ENCODE measurements at regions not wholly inside any gene's neighbourhood (a gene's known extent, or its start where the extent isn't known, plus 50 kb on each side); places are given as distances from the start of the nearest gene placed in this dataset.
"Not testable (repeated sequence)": the region's sequence is repeated elsewhere in the genome, so short reads cannot be mapped to it uniquely, and the experiment has no call there.

DNA sequence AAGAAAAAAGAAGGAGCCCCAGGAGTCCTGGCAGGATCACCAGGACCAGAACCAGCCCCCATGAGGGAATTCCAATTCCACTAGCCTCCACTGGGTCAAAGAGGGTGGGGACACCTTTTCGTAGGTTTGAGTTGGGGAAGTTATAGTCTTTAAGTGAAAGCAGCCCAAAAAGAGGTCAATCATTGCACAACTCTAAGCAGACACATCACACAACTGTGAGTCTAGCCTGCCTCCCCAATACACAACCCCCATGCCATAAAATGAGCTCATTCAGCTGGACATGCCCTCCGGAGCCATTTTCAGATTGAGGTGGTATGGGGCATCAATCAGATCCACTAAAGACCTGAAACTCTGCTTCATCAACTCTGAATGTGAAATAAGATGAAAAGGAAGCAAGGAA is 179.9 kb downstream of the NPHP4 start:
- no peak for DNase-seq

DNA sequence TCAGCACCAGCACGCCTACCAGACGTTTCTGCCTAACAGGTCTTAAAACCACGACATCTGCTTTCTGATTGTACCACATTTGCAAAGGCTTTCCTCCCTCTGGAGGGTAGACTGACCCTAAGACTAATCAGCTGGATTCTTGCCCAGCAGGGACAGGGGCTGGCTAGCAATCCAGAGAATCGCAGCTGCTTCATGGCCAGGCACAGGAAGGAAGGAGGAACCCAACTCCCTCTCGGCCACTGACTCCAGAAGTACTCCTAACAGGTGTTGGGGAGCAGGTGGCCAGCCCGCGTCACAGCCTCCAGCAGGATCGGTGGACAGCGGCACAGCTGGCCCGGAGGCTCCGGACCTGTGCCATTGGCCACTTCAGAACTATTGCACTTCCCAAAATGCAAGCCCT is 180.8 kb downstream of the NPHP4 start:
- no peak for DNase-seq

DNA sequence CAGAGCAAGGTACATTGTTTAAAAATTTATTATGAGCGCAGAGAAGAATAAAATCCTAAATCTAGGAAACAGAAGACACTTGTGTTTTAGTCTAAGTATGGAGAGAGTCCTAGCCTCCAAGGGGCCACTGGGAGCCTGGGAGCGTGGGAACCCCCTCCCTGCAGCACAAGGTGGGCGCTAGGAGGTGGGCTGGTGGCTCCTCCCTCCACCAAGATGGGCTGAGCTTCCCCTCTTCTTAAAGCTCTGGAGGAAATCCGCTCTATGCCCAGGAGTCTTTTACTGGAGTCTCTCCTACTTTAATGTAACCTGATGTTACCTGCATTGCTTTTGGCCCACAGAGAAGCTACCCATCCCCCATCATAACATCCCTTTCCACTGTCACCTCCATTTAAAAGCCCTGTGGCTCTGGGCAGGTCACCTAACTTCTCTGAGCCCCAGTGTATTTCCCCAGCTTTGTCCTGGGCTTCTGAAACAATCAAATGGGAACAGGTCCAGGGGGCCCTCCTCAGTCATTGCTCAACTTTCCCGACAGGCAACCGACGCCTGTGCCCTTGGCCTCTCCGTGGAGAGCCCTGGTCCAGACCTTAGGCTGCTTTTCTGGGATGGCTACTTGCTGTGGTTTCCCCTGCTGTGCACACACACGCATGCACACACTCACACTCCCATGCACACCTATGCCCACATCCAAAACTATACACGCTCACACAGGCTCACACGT is 181.5 kb downstream of the NPHP4 start:
- DNase-seq, result no peak

DNA sequence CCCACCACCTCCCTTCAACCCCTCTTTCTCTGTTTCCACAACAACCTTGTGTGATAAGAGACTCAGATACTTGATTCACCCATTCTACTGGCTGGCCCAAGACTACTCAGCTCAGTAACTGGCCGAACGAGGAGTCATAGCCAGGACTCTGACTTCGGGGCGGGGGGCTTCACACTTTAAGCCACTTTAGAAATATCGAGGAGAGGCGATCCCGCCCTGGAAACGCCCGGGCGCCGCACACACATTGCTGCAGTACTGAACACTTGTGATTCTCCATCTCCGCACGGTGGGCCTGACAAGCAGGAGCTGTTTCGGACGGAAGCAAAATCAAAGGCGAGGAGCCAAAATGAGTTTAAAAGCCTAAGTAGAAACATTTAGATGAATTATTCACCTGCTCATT is 182.1 kb downstream of the NPHP4 start:
- no peak for DNase-seq

DNA sequence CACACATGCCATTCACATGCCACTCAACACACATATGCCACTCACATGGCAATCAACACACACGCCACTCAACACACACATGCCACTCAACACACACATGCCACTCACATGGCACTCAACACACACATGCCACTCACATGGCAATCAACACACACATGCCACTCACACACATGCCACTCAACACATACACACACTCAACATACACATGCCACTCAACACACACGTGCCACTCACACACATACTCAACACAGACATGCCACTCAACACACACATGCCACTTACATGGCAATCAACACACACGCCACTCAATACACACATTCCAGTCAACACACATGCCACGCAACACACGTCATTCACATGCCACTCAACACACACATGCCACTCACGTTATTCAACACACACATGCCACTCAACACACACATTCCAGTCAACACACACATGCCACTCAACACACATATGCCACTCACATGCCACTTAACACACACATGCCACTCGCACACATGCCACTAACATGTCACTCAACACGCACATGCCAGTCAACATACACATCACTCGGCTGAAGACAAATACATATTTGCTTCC is 182.9 kb downstream of the NPHP4 start:
- no peak for DNase-seq

DNA sequence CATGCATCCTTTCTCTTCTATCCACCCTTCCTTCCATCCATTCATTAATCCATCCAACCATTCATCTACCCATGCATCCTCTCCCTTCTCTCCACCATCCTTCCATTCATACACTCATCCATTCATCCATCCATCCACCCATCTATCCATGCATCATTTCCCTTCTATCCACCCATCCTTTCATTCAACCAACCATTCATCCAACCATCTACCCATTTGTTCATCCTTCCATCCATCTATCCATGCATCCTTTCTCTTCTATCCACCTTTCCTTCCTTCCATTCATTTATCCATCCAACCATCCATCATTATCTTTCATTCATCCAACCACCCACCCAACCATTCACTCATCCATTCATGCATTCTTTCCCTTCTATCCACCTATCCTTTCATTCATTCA is 188.4 kb downstream of the NPHP4 start:
- no peak for DNase-seq

DNA sequence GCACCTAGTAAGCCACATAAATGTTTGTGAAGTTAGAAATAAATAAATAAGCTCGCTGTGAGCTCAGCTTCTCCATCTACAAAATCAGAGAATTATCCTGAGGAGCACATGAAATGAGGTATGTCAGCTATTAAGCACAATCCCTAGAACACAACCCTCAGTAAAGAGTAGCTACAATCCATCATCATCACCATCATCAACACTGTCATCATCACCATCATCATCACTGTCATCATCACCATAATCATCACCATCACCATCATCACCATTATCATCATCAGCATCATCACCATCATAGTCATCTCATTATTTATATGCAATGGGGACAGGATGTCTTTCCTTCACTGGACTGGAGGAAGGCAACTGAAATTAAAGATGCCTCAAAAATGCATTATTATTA is 189.6 kb downstream of the NPHP4 start:
- no peak for DNase-seq

DNA sequence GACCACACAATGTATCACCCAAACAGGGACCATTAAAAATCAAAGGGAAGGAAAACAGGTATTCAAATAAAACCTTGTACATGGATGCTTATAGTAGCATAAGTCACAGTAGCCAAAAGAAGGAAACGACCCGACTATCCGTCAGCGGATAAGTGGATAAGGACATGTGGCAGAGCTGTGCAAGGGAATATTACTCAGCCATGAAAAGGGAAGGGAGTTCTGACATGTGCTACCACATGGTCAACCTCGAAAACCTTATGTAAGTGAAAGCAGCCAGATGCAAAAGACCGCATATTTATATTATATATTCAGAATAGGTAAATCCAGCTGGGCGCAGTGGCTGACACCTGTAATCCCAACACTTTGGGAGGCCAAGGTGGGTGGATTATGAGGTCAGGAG is 193.3 kb downstream of the NPHP4 start:
- no peak for DNase-seq

DNA sequence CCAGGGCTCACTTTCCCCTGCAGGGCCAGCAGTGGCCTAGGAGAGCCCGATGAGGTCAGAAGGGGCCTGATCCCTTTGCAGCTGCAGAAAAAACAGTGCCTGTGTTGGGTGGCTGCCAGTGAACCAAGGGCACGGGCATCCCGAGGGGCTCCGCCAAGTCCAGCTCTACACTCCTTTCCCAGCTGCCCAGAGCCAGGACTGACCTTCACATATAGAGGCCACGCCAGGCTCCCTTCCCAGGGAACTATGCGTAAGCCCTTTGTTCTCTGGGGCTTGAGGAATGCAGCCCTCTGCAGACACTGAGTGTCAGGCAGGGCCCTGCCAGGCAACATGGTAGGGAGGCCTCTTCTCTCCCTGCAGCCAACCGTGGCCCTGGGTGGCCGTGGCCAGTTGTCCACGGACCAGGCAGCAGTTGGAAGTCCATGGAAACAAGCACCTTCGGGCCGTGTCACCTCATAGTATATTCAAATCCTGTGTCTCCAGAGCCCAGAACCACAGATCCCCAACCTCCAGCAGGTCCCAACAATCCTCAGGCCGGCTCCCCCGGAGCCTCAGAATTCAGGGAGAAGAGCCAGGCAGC is 194.0 kb downstream of the NPHP4 start:
- no peak for DNase-seq

DNA sequence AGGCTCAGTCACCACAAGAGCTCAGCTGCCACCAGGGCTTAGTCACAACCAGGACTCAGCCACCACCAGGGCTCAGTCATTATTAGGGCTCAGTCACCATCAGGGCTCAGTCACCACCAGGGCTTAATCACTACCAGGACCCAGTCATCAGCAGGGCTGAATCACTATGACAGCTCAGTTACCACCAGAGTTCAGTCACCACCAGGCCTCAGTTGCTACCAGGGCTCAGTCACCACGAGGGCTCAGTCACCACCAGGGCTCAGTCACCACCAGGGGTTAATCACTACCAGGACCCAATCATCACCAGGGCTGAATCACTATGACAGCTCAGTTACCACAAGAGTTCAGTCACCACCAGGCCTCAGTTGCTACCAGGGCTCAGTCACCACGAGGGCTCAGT is 196.2 kb downstream of the NPHP4 start:
- DNase-seq, result no peak

DNA sequence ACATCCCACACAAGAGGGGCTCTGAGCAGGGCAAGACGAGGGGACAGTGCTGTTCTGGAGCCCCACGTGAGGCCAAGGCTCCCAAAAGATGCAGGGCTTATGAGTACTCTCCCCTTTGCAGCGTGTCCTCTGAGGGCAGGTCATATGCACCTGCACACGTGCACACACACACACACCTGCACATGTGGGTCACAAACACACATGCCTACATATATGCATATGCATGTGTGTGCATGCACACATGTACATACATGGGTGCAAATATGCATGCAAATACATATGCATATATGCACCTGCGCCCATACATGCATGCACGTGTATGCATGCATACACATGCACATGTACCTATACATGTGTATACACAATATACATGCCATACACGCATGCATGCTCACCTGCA is 197.9 kb downstream of the NPHP4 start:
- no peak for DNase-seq

DNA sequence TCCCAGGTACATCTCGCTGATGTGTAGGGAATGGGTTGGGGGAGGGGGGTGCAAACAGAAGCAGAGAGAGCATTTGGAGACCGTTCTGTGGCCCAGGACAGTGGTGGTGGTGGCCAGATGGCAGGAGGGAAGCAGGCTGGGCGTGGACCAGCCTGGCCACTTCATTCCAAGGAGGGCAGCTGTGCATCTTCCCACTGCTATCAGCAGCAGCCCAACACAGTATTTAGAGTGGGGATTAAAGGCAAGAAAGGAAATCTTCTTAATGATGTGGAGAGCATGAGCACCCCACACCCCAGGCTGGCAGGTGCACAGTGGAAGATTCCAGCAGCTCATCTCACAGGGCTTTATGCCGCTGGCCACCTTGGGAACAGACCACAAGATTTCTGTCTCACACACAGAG is 198.7 kb downstream of the NPHP4 start:
- no peak for DNase-seq

DNA sequence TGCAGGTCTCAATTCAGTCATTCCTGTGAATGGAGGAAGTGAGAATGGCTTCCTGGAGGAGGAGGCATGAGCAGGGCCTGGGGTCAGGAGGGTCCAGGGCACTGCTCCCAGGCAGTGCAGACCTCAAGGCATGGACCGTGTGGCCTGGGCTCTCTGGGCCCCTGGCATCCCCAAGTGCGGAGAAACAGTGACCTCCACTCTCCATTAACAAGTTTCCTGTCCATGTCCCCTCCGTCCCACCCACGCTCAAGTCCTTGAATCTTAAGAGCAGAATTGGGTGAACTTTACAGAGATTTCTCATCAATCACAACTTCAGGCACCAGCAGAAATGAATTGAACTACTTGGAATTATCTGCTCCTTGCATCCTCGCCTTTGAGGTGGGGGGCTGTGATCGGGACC is 211.1 kb downstream of the NPHP4 start:
- no peak for DNase-seq

DNA sequence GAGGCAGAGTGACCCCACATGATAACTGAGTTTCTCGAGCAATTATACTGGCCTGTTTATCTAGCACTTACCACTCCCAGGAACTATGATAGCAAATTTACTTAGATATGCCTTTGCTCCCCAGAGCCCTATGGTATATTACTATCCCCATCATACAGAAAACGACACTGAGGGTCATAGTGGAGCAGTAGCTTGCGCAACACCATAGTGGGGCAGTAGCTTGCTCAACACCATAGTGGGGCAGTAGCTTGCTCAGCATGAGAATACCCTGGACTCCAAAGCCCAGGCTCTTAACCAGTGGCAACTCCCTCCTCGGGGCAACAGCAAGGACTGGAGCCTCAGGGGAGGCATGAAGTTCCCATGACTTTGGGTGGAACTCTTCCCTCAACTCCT is 211.9 kb downstream of the NPHP4 start:
- no peak for DNase-seq

DNA sequence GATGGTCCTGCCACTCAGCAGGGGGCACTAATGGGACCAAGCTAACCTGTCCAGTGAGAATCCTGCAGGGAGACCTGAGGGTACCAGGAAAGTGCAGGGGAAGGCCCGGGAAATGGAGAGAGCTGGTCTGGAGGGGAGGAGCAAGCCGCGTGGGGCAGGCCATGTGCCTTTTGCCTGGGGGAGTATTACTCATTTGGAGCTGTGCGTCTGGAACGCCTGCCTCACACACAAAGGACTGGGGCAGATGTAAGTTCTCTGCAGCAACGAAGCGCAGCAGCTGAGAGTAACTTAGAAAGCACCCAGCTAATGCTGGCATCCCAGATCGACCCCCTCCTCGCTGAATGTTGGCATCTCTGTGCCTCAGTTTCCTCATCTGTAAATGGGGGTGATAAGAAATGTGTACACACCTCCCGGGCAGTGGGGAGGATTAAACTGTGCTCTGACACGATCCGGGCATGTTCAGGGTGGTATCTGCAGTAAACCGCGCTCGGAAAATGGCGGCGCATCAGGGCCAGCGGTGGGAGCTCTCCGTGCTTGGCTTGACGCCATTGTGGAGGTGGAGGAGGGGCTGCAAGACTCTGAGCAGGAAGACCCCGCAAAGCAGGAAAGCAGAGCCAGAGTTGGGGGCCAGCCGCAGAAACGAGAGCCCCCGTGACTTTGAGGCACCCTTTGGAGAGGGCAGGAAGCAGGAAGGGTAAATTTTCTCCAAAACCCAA is 212.5 kb downstream of the NPHP4 start:
- no peak for DNase-seq

DNA sequence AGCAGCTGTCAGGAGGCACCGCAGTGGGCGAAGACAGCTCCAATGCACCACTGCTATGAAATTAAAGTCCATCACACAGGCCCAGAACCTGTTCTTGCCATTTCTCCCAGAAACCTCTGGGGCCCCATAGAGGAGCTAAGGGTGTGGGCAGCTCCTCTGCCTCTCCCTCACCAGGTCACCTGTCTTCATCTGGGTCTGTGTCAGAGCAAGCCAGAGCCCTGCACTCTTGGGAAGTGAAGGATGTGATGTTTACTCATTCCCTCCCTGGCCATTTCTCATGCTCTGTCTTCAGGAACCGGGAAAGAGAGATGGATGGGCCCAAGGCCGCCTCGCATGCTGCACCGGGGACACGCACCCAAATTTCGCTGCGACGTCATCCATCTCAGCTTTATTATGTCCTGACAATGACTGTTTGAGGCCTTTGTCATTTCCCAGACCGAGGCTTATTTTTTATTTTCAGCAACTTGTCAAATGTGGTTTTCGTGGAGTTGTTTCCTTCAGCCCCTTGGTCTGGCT is 216.1 kb downstream of the NPHP4 start:
- DNase-seq, result no peak

DNA sequence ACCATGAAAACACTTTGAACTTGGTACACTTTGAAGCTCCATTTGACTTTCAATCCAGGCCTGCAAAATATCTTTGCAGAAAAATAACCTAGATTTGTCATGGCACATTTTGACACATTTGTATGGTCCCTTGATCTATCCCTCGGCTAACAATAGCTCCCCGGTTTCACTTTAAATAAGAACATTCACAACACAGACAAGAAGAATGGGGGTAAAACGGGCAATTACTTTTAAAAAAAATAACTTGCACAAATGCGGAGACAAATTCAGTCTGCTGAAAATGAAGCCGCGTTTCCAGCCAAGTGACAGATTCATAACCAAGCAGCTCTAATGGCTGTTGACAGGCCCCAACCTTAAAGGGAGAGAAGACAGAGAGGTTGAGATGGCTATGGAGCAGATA is 218.2 kb downstream of the NPHP4 start:
- no peak for DNase-seq

DNA sequence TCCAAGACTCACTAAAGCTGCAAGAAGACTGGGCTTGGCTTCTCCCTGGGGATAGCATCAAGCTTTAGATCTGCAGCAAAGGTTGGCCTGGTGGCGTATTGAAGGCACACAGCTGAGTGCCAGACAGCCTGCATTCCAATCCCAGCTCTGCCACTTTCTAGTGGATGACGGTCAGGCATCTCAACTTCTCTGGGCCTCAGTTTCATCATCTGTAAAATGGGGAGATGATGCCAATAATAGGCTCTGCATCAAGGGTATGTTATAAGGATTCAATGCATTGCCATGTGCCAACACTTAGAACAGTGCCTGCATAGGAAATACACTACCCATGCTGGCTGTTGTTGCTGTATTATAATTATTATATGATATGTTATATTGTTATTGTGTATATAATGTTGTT is 220.4 kb downstream of the NPHP4 start:
- DNase-seq, result no peak

DNA sequence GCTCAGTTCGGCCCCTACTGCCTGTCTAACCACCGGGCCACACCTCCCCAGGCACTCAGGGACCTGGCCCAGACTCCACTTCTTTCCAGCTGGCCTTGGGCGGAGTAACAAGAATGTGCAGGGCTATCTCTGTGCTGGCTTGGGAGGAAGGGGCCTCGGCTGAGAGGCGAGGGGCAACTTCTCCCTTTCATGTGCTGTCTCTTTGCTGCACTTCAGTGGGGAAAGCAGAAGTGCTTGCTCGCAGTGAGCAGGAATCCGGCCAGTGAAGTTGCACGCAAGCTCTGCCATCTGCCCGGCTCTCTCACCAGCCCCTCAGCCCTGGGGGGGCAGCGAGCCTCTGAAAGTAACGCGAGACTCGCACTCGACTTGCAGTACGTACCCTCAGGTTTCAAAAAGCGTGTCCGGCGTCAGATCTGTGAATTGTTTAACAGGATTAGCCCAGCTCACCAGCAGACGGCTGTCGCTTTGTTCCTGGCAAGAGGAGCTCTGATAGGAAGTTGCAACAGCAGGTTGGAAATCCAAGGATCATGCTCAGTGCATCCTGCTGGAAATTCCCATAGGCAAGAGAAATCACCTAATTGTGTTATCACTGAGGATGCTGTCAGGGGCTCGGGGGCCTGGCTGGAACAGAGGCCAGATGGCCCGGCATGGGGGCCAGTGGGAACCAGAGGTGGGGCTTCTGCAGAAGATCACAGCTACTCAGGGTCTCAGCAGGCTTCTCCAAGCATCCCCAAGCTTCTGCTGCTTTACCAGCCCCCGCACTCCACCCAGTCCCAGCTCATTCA is 221.1 kb downstream of the NPHP4 start:
- no peak for DNase-seq

DNA sequence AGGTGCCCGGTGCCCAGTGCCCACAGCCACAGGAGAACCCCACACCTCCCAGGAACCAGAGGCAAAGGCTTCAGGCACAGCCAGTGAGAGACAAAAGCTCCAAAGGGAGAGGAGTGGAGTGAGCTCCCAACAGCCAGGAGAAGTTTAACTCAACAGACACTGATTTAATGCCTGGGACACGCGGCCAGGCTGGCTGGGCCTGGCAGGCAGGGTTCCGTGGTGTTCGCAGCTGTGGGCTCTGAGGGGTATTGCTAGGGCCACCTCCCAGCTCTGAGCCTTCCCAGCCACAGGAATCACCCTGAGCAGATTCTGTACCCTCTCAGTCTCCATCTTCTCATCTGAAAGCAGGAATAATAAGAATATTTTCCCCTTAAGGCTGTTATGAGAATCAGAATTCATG is 222.5 kb downstream of the NPHP4 start:
- DNase-seq, result no peak

DNA sequence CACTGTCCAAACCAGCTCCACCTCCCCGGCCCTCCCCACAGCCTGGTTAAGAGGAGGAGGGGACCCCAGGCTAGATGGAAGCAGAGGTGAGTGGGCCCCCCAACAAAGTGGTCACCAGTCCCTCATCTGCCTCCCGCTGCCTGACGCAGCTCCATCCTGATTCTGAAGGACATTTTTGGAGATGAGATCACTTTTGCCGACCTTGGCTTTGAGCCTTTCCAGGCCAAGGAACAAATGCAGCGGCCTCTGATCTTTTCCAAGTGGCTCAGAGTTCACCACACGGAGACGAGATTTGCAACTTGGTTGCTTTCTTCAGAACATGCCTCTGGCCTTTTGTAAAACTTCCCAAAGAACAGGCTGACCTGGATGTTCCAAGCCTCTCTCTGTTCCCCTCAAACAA is 223.1 kb downstream of the NPHP4 start:
- DNase-seq, result no peak

DNA sequence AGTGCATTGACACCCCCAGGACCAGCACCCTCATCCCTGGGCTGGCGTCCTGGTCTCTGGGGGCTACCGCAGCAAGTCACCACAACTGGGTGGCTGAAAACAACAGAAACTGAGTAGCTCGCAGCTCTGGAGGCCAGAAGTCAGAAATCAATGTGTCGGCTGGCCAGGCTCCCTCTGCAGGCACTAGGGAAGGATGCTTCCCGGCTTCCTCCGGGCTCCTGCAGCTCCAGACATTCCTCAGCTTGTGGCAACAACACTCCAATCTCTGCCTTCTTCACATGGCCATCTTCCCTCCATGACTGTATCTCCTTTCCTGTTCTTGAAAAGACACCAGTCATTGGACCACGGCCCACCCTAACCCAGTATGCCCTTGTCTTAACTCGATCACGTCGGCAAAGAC is 224.2 kb downstream of the NPHP4 start:
- no peak for DNase-seq

DNA sequence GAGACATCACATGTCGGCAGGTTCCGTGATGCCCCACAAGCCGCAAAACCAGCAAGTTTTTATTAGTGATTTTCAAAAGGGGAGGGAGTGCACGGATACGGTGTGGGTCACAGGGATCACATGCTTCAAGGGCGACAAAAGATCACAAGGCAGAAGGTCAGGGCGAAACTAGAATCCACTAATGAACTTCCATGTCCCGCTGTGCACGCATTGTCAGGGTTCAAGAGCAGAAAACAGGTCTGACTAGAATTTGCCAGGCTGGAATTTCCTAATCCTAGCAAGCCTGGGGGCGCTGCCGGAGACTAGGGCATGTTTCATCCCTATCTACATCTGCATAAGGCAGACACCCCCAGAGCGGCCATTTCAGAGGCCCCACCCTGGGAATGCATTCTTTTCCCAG is 225.2 kb downstream of the NPHP4 start:
- not testable (repeated sequence) for DNase-seq

Measured in right kidney (tissue), 1 donor.